ENCODE measurements at regions not wholly inside any gene's neighbourhood (a gene's known extent, or its start where the extent isn't known, plus 50 kb on each side); places are given as distances from the start of the nearest gene placed in this dataset.

- no peak overlapping the region for H3K27ac Mint-ChIP-seq
- no peaks in the 10 kb centered on the region for H3K36me3 Mint-ChIP-seq
- H3K4me3 Mint-ChIP-seq = no peak overlapping the region
- no peaks in the 10 kb centered on the region for H3K9me3 Mint-ChIP-seq
- ATAC-seq (no peak), DNase-seq (ENCODE audit: low spot score in 2 of 2) (no peak)
- H3K4me1 Mint-ChIP-seq = no peaks in the 10 kb centered on the region
Observed at GRCh38 chr7:96377399-96377798, 55.5 kb upstream of the SLC25A13 start.

All from stimulated activated effector memory CD8-positive, alpha-beta T cell treated with anti-CD3 and anti-CD28 coated beads, Interleukin-12 subunit alpha, Interleukin-12 subunit beta, amount 100 ng/mL, for 72 hours (primary cell).